NCI-H446 (cell line): ENCODE measurements at regions not wholly inside any gene's neighbourhood (a gene's known extent, or its start where the extent isn't known, plus 50 kb on each side); places are given as distances from the start of the nearest gene placed in this dataset.
"Not testable (repeated sequence)": the region's sequence is repeated elsewhere in the genome, so short reads cannot be mapped to it uniquely, and the experiment has no call there.

Experiments used
- DNase-seq, 2 experiments: peaks; one replicate each; lab custom pipeline; 2025; lab: John Stamatoyannopoulos, UW

GRCh38 chr10:62996925-62997324 is 136.2 kb upstream of the NRBF2 start:
- DNase-seq: no peak

- DNase-seq: no peak
Observed at GRCh38 chr10:62996516-62996915, 136.6 kb upstream of the NRBF2 start.

- DNase-seq: no peak
Observed at GRCh38 chr10:62993121-62993520, 140.0 kb upstream of the NRBF2 start.

GRCh38 chr10:62992145-62992721 is 140.9 kb upstream of the NRBF2 start:
- no peak for DNase-seq

GRCh38 chr10:62990126-62990525 is 143.0 kb upstream of the NRBF2 start:
- DNase-seq: no peak

GRCh38 chr10:62985807-62986600 is 147.1 kb upstream of the NRBF2 start:
- no peak for DNase-seq

GRCh38 chr10:62981096-62981495 is 152.0 kb upstream of the NRBF2 start:
- no peak for DNase-seq

GRCh38 chr10:62980687-62981086 is 152.4 kb upstream of the NRBF2 start:
- no peak for DNase-seq

- DNase-seq: no peak
Observed at GRCh38 chr10:62979921-62980320, 153.2 kb upstream of the NRBF2 start.

- DNase-seq: no peak
Observed at GRCh38 chr10:62978482-62978881, 154.6 kb upstream of the NRBF2 start.

- not testable (repeated sequence) for DNase-seq
Observed at GRCh38 chr10:62974795-62975194, 158.3 kb upstream of the NRBF2 start.

- no peak for DNase-seq
Observed at GRCh38 chr10:62972103-62972502, 155.9 kb upstream of the EGR2 start.

- DNase-seq: no peak
Observed at GRCh38 chr10:62964026-62964425, 147.9 kb upstream of the EGR2 start.

- no peak for DNase-seq
Observed at GRCh38 chr10:62961951-62962523, 145.9 kb upstream of the EGR2 start.

GRCh38 chr10:62960416-62960815 is 144.2 kb upstream of the EGR2 start:
- DNase-seq: no peak

- no peak for DNase-seq
Observed at GRCh38 chr10:62959553-62959952, 143.4 kb upstream of the EGR2 start.

- no peak for DNase-seq
Observed at GRCh38 chr10:62958980-62959379, 142.8 kb upstream of the EGR2 start.

GRCh38 chr10:62946278-62946677 is 130.1 kb upstream of the EGR2 start:
- DNase-seq: no peak

- DNase-seq: no peak
Observed at GRCh38 chr10:62939698-62940097, 123.5 kb upstream of the EGR2 start.

- DNase-seq: no peak
Observed at GRCh38 chr10:62938672-62939071, 122.5 kb upstream of the EGR2 start.

- DNase-seq: no peak
Observed at GRCh38 chr10:62937674-62938073, 121.5 kb upstream of the EGR2 start.

GRCh38 chr10:62935022-62935421 is 118.9 kb upstream of the EGR2 start:
- DNase-seq: no peak

GRCh38 chr10:62934258-62934657 is 118.1 kb upstream of the EGR2 start:
- no peak for DNase-seq
